ENCODE measurements at regions not wholly inside any gene's neighbourhood (a gene's known extent, or its start where the extent isn't known, plus 50 kb on each side); places are given as distances from the start of the nearest gene placed in this dataset.

GRCh38 chrX:2600564-2600963 is 90.5 kb upstream of the CD99 start (continued):
- TF ChIP-seq, protein P1, sequence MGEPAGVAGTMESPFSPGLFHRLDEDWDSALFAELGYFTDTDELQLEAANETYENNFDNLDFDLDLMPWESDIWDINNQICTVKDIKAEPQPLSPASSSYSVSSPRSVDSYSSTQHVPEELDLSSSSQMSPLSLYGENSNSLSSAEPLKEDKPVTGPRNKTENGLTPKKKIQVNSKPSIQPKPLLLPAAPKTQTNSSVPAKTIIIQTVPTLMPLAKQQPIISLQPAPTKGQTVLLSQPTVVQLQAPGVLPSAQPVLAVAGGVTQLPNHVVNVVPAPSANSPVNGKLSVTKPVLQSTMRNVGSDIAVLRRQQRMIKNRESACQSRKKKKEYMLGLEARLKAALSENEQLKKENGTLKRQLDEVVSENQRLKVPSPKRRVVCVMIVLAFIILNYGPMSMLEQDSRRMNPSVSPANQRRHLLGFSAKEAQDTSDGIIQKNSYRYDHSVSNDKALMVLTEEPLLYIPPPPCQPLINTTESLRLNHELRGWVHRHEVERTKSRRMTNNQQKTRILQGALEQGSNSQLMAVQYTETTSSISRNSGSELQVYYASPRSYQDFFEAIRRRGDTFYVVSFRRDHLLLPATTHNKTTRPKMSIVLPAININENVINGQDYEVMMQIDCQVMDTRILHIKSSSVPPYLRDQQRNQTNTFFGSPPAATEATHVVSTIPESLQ (CRISPR knock-in tag; IDR thresholded peaks at IDR 0.05) = no peak
- no peak for TF ChIP-seq EMX1 (CRISPR knock-in tag; IDR thresholded peaks at IDR 0.05)
- no peak for TF ChIP-seq PRRX2 (CRISPR knock-in tag; IDR thresholded peaks at IDR 0.05)
- no peak for TF ChIP-seq JAZF1 (CRISPR knock-in tag; IDR thresholded peaks at IDR 0.05)

DNA sequence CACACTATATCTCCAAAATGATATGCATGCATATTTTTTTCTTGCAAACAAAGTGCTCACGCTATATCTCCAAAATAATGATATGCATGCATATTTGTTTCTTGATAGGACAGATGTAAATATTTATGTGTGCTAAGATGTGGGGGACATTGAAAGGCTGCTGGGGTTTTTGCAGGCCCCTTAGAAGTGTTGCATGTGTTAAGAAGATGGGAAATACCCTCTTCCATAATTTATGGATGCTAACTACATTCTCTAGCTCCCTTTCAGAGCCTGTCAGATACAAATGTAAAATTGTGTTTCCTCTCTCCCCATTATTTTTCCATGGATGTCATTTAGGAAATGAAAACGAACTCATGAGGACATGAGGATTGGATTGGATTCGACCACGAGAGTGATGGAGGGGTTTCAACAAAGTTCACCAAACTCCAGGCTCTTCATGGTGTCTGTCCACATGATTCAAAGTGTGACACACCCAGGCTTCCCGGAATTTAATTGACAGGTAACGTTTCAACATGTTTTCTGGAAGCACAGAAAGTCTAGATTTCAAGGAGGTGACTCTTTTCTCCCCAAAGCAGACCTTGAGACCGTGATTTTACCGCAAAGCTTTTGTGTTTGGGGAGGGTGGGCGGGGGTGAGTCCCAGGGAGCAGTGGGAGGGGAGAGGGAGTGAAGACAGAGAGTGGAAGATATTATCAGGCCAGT is 94.4 kb upstream of the CD99 start:
- Mint-ChIP-seq H3K27ac (no peak overlapping the region), H3K27me3 (ENCODE audit: low read depth) (no peaks in the 10 kb centered on the region), H3K4me3 (no peak overlapping the region), H3K9me3 (peaks cover 6% of the 10 kb centered on the region; the same call in 1 of the 2 replicates), H3K4me1 (peaks cover 23% of the 10 kb centered on the region), H3K36me3 (peaks cover 27% of the 10 kb centered on the region)
- no peak for DNase-seq (ENCODE audit: low spot score)
- ChIA-PET POLR2A (no interaction called here), CTCF (no interaction called here)
- TF ChIP-seq, protein P2, sequence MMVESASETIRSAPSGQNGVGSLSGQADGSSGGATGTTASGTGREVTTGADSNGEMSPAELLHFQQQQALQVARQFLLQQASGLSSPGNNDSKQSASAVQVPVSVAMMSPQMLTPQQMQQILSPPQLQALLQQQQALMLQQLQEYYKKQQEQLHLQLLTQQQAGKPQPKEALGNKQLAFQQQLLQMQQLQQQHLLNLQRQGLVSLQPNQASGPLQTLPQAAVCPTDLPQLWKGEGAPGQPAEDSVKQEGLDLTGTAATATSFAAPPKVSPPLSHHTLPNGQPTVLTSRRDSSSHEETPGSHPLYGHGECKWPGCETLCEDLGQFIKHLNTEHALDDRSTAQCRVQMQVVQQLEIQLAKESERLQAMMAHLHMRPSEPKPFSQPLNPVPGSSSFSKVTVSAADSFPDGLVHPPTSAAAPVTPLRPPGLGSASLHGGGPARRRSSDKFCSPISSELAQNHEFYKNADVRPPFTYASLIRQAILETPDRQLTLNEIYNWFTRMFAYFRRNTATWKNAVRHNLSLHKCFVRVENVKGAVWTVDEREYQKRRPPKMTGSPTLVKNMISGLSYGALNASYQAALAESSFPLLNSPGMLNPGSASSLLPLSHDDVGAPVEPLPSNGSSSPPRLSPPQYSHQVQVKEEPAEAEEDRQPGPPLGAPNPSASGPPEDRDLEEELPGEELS (CRISPR knock-in tag; IDR thresholded peaks at IDR 0.05) = no peak
- no peak for TF ChIP-seq RELA (CRISPR knock-in tag; IDR thresholded peaks at IDR 0.05; ENCODE audit: borderline replicate concordance)
- TF ChIP-seq TEAD1 (CRISPR knock-in tag; IDR thresholded peaks at IDR 0.05) = no peak
- no peak for TF ChIP-seq USF1 (CRISPR knock-in tag; IDR thresholded peaks at IDR 0.05)
- no peak for TF ChIP-seq FOXJ3 (CRISPR knock-in tag; IDR thresholded peaks at IDR 0.05; ENCODE audit: borderline replicate concordance)
- no peak for TF ChIP-seq NR1H2 (CRISPR knock-in tag; IDR thresholded peaks at IDR 0.05)
- TF ChIP-seq ZNF396 (CRISPR knock-in tag; IDR thresholded peaks at IDR 0.05; ENCODE audit: borderline replicate concordance) = no peak
- TF ChIP-seq PREB (CRISPR knock-in tag; IDR thresholded peaks at IDR 0.05; ENCODE audit: borderline replicate concordance) = no peak
- TF ChIP-seq ZNF671 (CRISPR knock-in tag; IDR thresholded peaks at IDR 0.05) = no peak
- TF ChIP-seq, protein P3, sequence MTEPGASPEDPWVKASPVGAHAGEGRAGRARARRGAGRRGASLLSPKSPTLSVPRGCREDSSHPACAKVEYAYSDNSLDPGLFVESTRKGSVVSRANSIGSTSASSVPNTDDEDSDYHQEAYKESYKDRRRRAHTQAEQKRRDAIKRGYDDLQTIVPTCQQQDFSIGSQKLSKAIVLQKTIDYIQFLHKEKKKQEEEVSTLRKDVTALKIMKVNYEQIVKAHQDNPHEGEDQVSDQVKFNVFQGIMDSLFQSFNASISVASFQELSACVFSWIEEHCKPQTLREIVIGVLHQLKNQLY (CRISPR knock-in tag; IDR thresholded peaks at IDR 0.05) = no peak
- TF ChIP-seq NR2C2 (CRISPR knock-in tag; IDR thresholded peaks at IDR 0.05) = no peak
- TF ChIP-seq ATF2 (CRISPR knock-in tag; IDR thresholded peaks at IDR 0.05; ENCODE audit: borderline replicate concordance, low read depth) = no peak
- no peak for TF ChIP-seq ZNF416 (CRISPR knock-in tag; IDR thresholded peaks at IDR 0.05)
- no peak for TF ChIP-seq NFE2L1 (CRISPR knock-in tag; IDR thresholded peaks at IDR 0.05)
- no peak for TF ChIP-seq TCF7 (CRISPR knock-in tag; IDR thresholded peaks at IDR 0.05; ENCODE audit: low read depth)
- no peak for TF ChIP-seq GRHL2 (CRISPR knock-in tag; IDR thresholded peaks at IDR 0.05; ENCODE audit: insufficient replicate concordance, severe bottlenecking)
- no peak for TF ChIP-seq ZNF317 (CRISPR knock-in tag; IDR thresholded peaks at IDR 0.05; ENCODE audit: borderline replicate concordance, low read depth)
- TF ChIP-seq HMGA2 (CRISPR knock-in tag; IDR thresholded peaks at IDR 0.05) = no peak
- TF ChIP-seq, protein P4, sequence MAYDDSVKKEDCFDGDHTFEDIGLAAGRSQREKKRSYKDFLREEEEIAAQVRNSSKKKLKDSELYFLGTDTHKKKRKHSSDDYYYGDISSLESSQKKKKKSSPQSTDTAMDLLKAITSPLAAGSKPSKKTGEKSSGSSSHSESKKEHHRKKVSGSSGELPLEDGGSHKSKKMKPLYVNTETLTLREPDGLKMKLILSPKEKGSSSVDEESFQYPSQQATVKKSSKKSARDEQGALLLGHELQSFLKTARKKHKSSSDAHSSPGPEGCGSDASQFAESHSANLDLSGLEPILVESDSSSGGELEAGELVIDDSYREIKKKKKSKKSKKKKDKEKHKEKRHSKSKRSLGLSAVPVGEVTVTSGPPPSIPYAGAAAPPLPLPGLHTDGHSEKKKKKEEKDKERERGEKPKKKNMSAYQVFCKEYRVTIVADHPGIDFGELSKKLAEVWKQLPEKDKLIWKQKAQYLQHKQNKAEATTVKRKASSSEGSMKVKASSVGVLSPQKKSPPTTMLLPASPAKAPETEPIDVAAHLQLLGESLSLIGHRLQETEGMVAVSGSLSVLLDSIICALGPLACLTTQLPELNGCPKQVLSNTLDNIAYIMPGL (CRISPR knock-in tag; IDR thresholded peaks at IDR 0.05) = no peak
- ATAC-seq = no peak

Data from WTC11 (cell line).